ENCODE measurements at regions not wholly inside any gene's neighbourhood (a gene's known extent, or its start where the extent isn't known, plus 50 kb on each side); places are given as distances from the start of the nearest gene placed in this dataset.
"Not testable (repeated sequence)": the region's sequence is repeated elsewhere in the genome, so short reads cannot be mapped to it uniquely, and the experiment has no call there.

GRCh38 chr22:10748751-10749150 is 4779.2 kb upstream of the OR11H1 start:
- not testable (repeated sequence) for H3K27me3 Mint-ChIP-seq; H3K27ac Mint-ChIP-seq; ATAC-seq (replicated peaks); H3K4me1 Mint-ChIP-seq (ENCODE audit: low read depth in 2 of 2); DNase-seq; H3K36me3 Mint-ChIP-seq (ENCODE audit: insufficient read depth); H3K4me3 Mint-ChIP-seq
- H3K9me3 Mint-ChIP-seq = peaks cover 18 to 28% of the 10 kb centered on the region in 2 donors

- H3K4me1 Mint-ChIP-seq (ENCODE audit: low read depth in 2 of 2); H3K36me3 Mint-ChIP-seq (ENCODE audit: insufficient read depth); H3K27ac Mint-ChIP-seq; H3K4me3 Mint-ChIP-seq; DNase-seq; ATAC-seq (replicated peaks); H3K27me3 Mint-ChIP-seq: not testable (repeated sequence)
- peaks cover 17 to 28% of the 10 kb centered on the region in 2 donors for H3K9me3 Mint-ChIP-seq
These were observed 4778.6 kb upstream of the OR11H1 start for GRCh38 chr22:10749423-10749822.

- not testable (repeated sequence) for ATAC-seq (replicated peaks); H3K36me3 Mint-ChIP-seq (ENCODE audit: insufficient read depth)
- peaks cover 14 to 20% of the 10 kb centered on the region in 2 donors for H3K9me3 Mint-ChIP-seq
These were observed 4774.4 kb upstream of the OR11H1 start for GRCh38 chr22:10753566-10753965.

GRCh38 chr22:10755350-10755749 is 4772.6 kb upstream of the OR11H1 start:
- not testable (repeated sequence) for DNase-seq; H3K4me1 Mint-ChIP-seq (ENCODE audit: low read depth in 2 of 2); H3K27ac Mint-ChIP-seq; ATAC-seq (replicated peaks); H3K4me3 Mint-ChIP-seq; H3K27me3 Mint-ChIP-seq; H3K36me3 Mint-ChIP-seq (ENCODE audit: insufficient read depth); H3K9me3 Mint-ChIP-seq

More at GRCh38 chr22:10753566-10753965, 4774.4 kb upstream of the OR11H1 start:
- H3K27ac Mint-ChIP-seq; H3K27me3 Mint-ChIP-seq; H3K4me1 Mint-ChIP-seq (ENCODE audit: low read depth in 2 of 2); H3K4me3 Mint-ChIP-seq; DNase-seq: not testable (repeated sequence)

- not testable (repeated sequence) for H3K9me3 Mint-ChIP-seq; H3K27ac Mint-ChIP-seq; ATAC-seq (replicated peaks); H3K4me3 Mint-ChIP-seq; DNase-seq; H3K36me3 Mint-ChIP-seq (ENCODE audit: insufficient read depth); H3K4me1 Mint-ChIP-seq (ENCODE audit: low read depth in 2 of 2); H3K27me3 Mint-ChIP-seq
These were observed 4767.6 kb upstream of the OR11H1 start for GRCh38 chr22:10760418-10760817.

GRCh38 chr22:10766320-10766719 is 4761.7 kb upstream of the OR11H1 start:
- not testable (repeated sequence) for H3K27ac Mint-ChIP-seq; H3K36me3 Mint-ChIP-seq (ENCODE audit: insufficient read depth); DNase-seq; H3K4me3 Mint-ChIP-seq; ATAC-seq (replicated peaks); H3K27me3 Mint-ChIP-seq; H3K4me1 Mint-ChIP-seq (ENCODE audit: low read depth in 2 of 2)
- peaks cover 11 to 22% of the 10 kb centered on the region in 2 donors for H3K9me3 Mint-ChIP-seq

GRCh38 chr22:10768875-10769274 is 4759.1 kb upstream of the OR11H1 start:
- not testable (repeated sequence) for H3K27me3 Mint-ChIP-seq; ATAC-seq (replicated peaks); H3K4me3 Mint-ChIP-seq; H3K27ac Mint-ChIP-seq; H3K4me1 Mint-ChIP-seq (ENCODE audit: low read depth in 2 of 2); DNase-seq; H3K36me3 Mint-ChIP-seq (ENCODE audit: insufficient read depth)
- H3K9me3 Mint-ChIP-seq = peaks cover 12 to 22% of the 10 kb centered on the region in 2 donors

GRCh38 chr22:10771744-10772143 is 4756.2 kb upstream of the OR11H1 start:
- not testable (repeated sequence) for ATAC-seq (replicated peaks); H3K27me3 Mint-ChIP-seq; H3K27ac Mint-ChIP-seq; H3K4me1 Mint-ChIP-seq (ENCODE audit: low read depth in 2 of 2); H3K4me3 Mint-ChIP-seq; DNase-seq; H3K36me3 Mint-ChIP-seq (ENCODE audit: insufficient read depth)
- peaks cover 9 to 16% of the 10 kb centered on the region in 2 donors for H3K9me3 Mint-ChIP-seq

GRCh38 chr22:10773341-10773740 is 4754.7 kb upstream of the OR11H1 start:
- not testable (repeated sequence) for H3K9me3 Mint-ChIP-seq; H3K27me3 Mint-ChIP-seq; ATAC-seq (replicated peaks); DNase-seq; H3K27ac Mint-ChIP-seq; H3K4me3 Mint-ChIP-seq; H3K36me3 Mint-ChIP-seq (ENCODE audit: insufficient read depth); H3K4me1 Mint-ChIP-seq (ENCODE audit: low read depth in 2 of 2)

- H3K9me3 Mint-ChIP-seq = peaks cover 10 to 14% of the 10 kb centered on the region in 2 donors
- not testable (repeated sequence) for H3K27me3 Mint-ChIP-seq; H3K36me3 Mint-ChIP-seq (ENCODE audit: insufficient read depth); H3K4me1 Mint-ChIP-seq (ENCODE audit: low read depth in 2 of 2); DNase-seq; H3K27ac Mint-ChIP-seq; ATAC-seq (replicated peaks); H3K4me3 Mint-ChIP-seq
These were observed 4752.2 kb upstream of the OR11H1 start for GRCh38 chr22:10775601-10776357.

GRCh38 chr22:10776358-10776729 is 4751.6 kb upstream of the OR11H1 start:
- peaks cover 10 to 14% of the 10 kb centered on the region in 2 donors for H3K9me3 Mint-ChIP-seq
- not testable (repeated sequence) for ATAC-seq (replicated peaks); H3K27ac Mint-ChIP-seq; H3K4me1 Mint-ChIP-seq (ENCODE audit: low read depth in 2 of 2); H3K36me3 Mint-ChIP-seq (ENCODE audit: insufficient read depth); H3K4me3 Mint-ChIP-seq; H3K27me3 Mint-ChIP-seq; DNase-seq

- not testable (repeated sequence) for H3K27me3 Mint-ChIP-seq; H3K4me3 Mint-ChIP-seq; H3K36me3 Mint-ChIP-seq (ENCODE audit: insufficient read depth); DNase-seq; ATAC-seq (replicated peaks); H3K4me1 Mint-ChIP-seq (ENCODE audit: low read depth in 2 of 2); H3K27ac Mint-ChIP-seq
- H3K9me3 Mint-ChIP-seq = peaks cover 10 to 14% of the 10 kb centered on the region in 2 donors
These were observed 4750.3 kb upstream of the OR11H1 start for GRCh38 chr22:10777733-10778132.

GRCh38 chr22:10778296-10778814 is 4749.6 kb upstream of the OR11H1 start:
- H3K36me3 Mint-ChIP-seq (ENCODE audit: insufficient read depth) = no peaks in the 10 kb centered on the region
- H3K27ac Mint-ChIP-seq = no peak overlapping the region
- no peak for DNase-seq
- H3K4me1 Mint-ChIP-seq (ENCODE audit: low read depth in 2 of 2) = no peaks in the 10 kb centered on the region
- no peak overlapping the region for H3K4me3 Mint-ChIP-seq
- no peaks in the 10 kb centered on the region for H3K27me3 Mint-ChIP-seq
- H3K9me3 Mint-ChIP-seq = peaks cover 7 to 14% of the 10 kb centered on the region in 2 donors
- no peak for ATAC-seq (replicated peaks)

GRCh38 chr22:10779200-10779599 is 4748.8 kb upstream of the OR11H1 start:
- not testable (repeated sequence) for H3K27ac Mint-ChIP-seq; H3K36me3 Mint-ChIP-seq (ENCODE audit: insufficient read depth); ATAC-seq (replicated peaks); DNase-seq; H3K4me1 Mint-ChIP-seq (ENCODE audit: low read depth in 2 of 2); H3K4me3 Mint-ChIP-seq; H3K27me3 Mint-ChIP-seq
- H3K9me3 Mint-ChIP-seq = peaks cover 10 to 20% of the 10 kb centered on the region in 2 donors

Measured in effector memory CD8-positive, alpha-beta T cell (primary cell).